HL-60 (cell line): ENCODE measurements at regions not wholly inside any gene's neighbourhood (a gene's known extent, or its start where the extent isn't known, plus 50 kb on each side); places are given as distances from the start of the nearest gene placed in this dataset.

Experiments used
- DNase-seq, 2 experiments: peaks; one replicate each; pipeline ENCODE4 v3.0.0-alpha.2; 2010 to 2020; ENCODE audit warnings: low read depth in 1 of 2, low spot score in 1 of 2
- H3K27ac ChIP-seq: fragments of 250-450 bp; sonication (Bioruptor Pico); replicated peaks from 2 replicates; pipeline ENCODE4 v1.5.1; 2020; ENCODE audit warnings: mild to moderate bottlenecking, moderate library complexity
- H3K27me3 ChIP-seq: fragments of 250-450 bp; sonication (Bioruptor Pico); 2 replicates; pipeline ENCODE4 v1.5.1; 2021; ENCODE audit warnings: mild to moderate bottlenecking, moderate library complexity; ENCODE audit not compliant: insufficient read depth, poor library complexity, severe bottlenecking
- H3K4me3 ChIP-seq: replicated peaks from 2 replicates; pipeline ENCODE4 v1.5.1; 2011; ENCODE audit warnings: mild to moderate bottlenecking, control low read depth, low read length; ENCODE audit not compliant: insufficient read depth
- GABPA ChIP-seq: IDR thresholded peaks from 2 replicates; pipeline ENCODE4 v1.6.1; 2012; ENCODE audit warnings: low read depth
- POLR2AphosphoS5 ChIP-seq: IDR thresholded peaks from 2 replicates; pipeline ENCODE4 v1.6.1; 2012; ENCODE audit warnings: low read depth
- SPI1 ChIP-seq: IDR thresholded peaks from 2 replicates; pipeline ENCODE4 v1.6.1; 2012; ENCODE audit warnings: low read depth, mild to moderate bottlenecking, borderline replicate concordance
- TF ChIP-seq, protein P1 (sequence below): IDR thresholded peaks from 2 replicates; pipeline ENCODE4 v1.6.1; 2012; ENCODE audit warnings: low read depth; ENCODE audit not compliant: insufficient replicate concordance
- TF ChIP-seq, protein P2 (sequence below): IDR thresholded peaks from one replicate; pipeline ENCODE4 v1.5.1; 2011; ENCODE audit warnings: low read length, control low read depth, inconsistent platforms; ENCODE audit not compliant: insufficient read depth

DNA sequence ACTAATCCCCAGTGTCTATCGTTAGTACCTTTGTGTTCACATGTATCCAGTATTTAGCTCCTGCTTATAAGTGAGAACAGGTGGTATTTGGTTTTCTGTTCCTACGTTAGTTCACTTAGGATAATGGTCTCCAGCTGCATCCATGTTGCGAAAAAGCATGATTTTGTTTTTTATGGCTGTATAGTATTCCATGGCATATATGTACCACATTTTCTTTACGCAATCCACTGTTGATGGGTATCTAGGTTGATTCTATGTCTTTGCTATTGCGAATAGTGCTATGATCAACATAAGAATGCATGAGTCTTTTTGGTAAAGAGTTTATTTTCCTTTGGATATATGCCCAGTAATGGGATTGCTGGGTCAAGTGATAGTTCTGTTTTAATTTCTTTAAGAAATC is 59.1 kb downstream of the CH25H start:
- DNase-seq: no peak
- no peak overlapping the region for H3K4me3 ChIP-seq
- no peak overlapping the region for H3K27ac ChIP-seq
- TF ChIP-seq SPI1: no peak
- TF ChIP-seq, protein P1, sequence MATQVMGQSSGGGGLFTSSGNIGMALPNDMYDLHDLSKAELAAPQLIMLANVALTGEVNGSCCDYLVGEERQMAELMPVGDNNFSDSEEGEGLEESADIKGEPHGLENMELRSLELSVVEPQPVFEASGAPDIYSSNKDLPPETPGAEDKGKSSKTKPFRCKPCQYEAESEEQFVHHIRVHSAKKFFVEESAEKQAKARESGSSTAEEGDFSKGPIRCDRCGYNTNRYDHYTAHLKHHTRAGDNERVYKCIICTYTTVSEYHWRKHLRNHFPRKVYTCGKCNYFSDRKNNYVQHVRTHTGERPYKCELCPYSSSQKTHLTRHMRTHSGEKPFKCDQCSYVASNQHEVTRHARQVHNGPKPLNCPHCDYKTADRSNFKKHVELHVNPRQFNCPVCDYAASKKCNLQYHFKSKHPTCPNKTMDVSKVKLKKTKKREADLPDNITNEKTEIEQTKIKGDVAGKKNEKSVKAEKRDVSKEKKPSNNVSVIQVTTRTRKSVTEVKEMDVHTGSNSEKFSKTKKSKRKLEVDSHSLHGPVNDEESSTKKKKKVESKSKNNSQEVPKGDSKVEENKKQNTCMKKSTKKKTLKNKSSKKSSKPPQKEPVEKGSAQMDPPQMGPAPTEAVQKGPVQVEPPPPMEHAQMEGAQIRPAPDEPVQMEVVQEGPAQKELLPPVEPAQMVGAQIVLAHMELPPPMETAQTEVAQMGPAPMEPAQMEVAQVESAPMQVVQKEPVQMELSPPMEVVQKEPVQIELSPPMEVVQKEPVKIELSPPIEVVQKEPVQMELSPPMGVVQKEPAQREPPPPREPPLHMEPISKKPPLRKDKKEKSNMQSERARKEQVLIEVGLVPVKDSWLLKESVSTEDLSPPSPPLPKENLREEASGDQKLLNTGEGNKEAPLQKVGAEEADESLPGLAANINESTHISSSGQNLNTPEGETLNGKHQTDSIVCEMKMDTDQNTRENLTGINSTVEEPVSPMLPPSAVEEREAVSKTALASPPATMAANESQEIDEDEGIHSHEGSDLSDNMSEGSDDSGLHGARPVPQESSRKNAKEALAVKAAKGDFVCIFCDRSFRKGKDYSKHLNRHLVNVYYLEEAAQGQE: no peak
- peaks cover 2% of the 10 kb centered on the region for H3K27me3 ChIP-seq

DNA sequence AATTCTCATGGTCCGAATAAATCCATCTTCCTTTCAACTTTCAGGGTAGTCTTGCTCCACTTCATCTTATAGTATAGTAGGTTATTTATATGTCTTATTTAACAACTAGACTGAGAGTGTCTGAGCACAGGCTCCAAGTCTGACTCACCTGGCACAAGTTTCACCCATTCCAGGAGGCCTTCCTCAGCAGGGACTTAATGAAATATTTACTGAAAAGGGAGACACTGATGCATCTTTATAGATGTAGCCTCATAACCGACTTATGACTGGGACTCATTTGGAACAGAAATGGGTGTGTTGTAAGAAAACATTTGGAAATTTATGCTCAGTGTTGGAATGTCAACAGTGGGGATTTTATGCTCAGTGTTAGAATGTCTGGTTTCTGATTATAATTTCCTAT is 59.9 kb downstream of the CH25H start:
- no peak overlapping the region for H3K27ac ChIP-seq
- H3K27me3 ChIP-seq: peaks cover 2% of the 10 kb centered on the region
- no peak for DNase-seq
- TF ChIP-seq GABPA: no peak
- TF ChIP-seq POLR2AphosphoS5: no peak
- TF ChIP-seq, protein P1: no peak
- TF ChIP-seq, protein P2, sequence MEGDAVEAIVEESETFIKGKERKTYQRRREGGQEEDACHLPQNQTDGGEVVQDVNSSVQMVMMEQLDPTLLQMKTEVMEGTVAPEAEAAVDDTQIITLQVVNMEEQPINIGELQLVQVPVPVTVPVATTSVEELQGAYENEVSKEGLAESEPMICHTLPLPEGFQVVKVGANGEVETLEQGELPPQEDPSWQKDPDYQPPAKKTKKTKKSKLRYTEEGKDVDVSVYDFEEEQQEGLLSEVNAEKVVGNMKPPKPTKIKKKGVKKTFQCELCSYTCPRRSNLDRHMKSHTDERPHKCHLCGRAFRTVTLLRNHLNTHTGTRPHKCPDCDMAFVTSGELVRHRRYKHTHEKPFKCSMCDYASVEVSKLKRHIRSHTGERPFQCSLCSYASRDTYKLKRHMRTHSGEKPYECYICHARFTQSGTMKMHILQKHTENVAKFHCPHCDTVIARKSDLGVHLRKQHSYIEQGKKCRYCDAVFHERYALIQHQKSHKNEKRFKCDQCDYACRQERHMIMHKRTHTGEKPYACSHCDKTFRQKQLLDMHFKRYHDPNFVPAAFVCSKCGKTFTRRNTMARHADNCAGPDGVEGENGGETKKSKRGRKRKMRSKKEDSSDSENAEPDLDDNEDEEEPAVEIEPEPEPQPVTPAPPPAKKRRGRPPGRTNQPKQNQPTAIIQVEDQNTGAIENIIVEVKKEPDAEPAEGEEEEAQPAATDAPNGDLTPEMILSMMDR: no peak
- no peak for TF ChIP-seq SPI1
- no peak overlapping the region for H3K4me3 ChIP-seq

DNA sequence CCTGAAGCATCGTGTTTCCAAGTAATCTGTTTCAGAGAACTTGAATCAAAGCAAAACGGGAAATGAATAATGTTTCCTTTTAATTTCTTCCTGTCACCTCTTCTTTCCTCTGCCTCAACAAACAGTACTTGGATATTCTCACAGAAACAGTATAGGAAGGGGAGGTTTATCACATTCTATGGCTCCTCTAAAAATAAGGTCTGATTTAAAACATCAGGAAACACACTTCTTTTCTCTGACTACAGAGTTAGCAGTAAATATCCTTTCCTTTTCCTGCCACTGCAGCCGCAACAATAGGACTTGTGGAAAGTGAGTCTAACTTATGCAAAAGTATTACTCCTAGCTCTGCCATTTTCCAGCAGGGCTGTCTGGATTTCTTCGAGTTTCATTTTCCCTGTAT is 62.3 kb downstream of the CH25H start:
- Histone ChIP-seq H3K27ac (no peak overlapping the region), H3K27me3 (peaks cover 2% of the 10 kb centered on the region), H3K4me3 (no peak overlapping the region)
- no peak for DNase-seq
- TF ChIP-seq SPI1 (no peak), GABPA (no peak), POLR2AphosphoS5 (no peak)
- TF ChIP-seq, protein P2: no peak
- TF ChIP-seq, protein P1: no peak

DNA sequence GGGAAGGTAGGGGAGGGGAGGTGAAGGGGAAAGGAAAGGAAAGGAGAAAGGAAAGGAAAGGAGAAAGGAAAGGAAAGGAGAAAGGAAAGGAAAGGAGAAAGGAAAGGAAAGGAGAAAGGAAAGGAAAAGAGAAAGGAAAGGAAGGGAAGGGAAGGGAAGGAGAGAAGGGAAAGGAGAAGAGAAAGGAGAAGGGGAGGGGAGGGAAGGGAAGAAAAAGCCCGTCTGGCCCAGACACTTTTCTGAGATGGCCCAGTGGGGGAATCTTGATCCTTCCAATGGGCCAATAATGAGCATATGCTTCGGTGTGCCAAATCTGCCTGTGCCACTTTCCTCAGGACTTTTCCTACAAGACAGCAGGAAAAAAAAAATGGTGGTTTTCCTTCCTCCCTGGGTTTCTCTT is 64.5 kb downstream of the CH25H start:
- no peak overlapping the region for H3K4me3 ChIP-seq
- TF ChIP-seq, protein P2: no peak
- TF ChIP-seq GABPA (no peak), SPI1 (no peak), POLR2AphosphoS5 (no peak)
- TF ChIP-seq, protein P1: no peak
- no peak overlapping the region for H3K27ac ChIP-seq
- DNase-seq: no peak
- peaks cover 2% of the 10 kb centered on the region for H3K27me3 ChIP-seq
